A673 (cell line): ENCODE measurements at regions not wholly inside any gene's neighbourhood (a gene's known extent, or its start where the extent isn't known, plus 50 kb on each side); places are given as distances from the start of the nearest gene placed in this dataset.

Experiments
- BruUV-seq: library from RNA; stranded (reverse); fragments of 400-500 nt; replicated peaks from 2 replicates; lab custom pipeline; 2021; lab: Mats Ljungman, UMichigan
- CTCF ChIA-PET: fragments of 300-600 bp; sonication (Branson Sonifier 250); formaldehyde crosslinking; loops from one replicate; lab custom pipeline; 2022; ENCODE audit warnings: antibody characterized with exemption; lab: Charles Lee
- POLR2A ChIA-PET: fragments of 300-600 bp; sonication (Branson Sonifier 250); formaldehyde crosslinking; loops from one replicate; lab custom pipeline; 2022; ENCODE audit warnings: antibody characterized with exemption; ENCODE audit not compliant: low non-redundant PET; lab: Charles Lee
- DNase-seq: peaks from one replicate; pipeline ENCODE4 v3.0.0-alpha.2; 2015; ENCODE audit warnings: low spot score
- H3K27ac ChIP-seq: fragments of 200-600 bp; sonication (generic); 2 replicates; pipeline ENCODE4 v1.5.1; 2016; ENCODE audit warnings: mixed run types, low read depth, mild to moderate bottlenecking, mixed read lengths, antibody characterized with exemption, low read length; ENCODE audit not compliant: poor library complexity, severe bottlenecking
- H3K27me3 ChIP-seq: fragments of 200-600 bp; sonication (generic); replicated peaks from 2 replicates; pipeline ENCODE4 v1.6.1; 2017; ENCODE audit warnings: mixed run types, low read depth, mild to moderate bottlenecking, mixed read lengths, antibody characterized with exemption, low read length; ENCODE audit not compliant: insufficient read depth, poor library complexity
- H3K36me3 ChIP-seq: fragments of 200-600 bp; sonication (generic); 2 replicates; pipeline ENCODE4 v1.6.1; 2016; ENCODE audit warnings: mixed run types, mild to moderate bottlenecking, mixed read lengths, antibody characterized with exemption, low read length; ENCODE audit not compliant: insufficient read depth, poor library complexity, severe bottlenecking
- H3K4me1 ChIP-seq: fragments of 200-600 bp; sonication (generic); 2 replicates; pipeline ENCODE4 v1.6.1; 2017; ENCODE audit warnings: mixed run types, mild to moderate bottlenecking, mixed read lengths, antibody characterized with exemption, low read length; ENCODE audit not compliant: insufficient read depth, poor library complexity, severe bottlenecking
- H3K4me3 ChIP-seq: fragments of 200-600 bp; sonication (generic); 2 replicates; pipeline ENCODE4 v1.5.1; 2016; ENCODE audit warnings: low read depth, mixed run types, mild to moderate bottlenecking, mixed read lengths, low read length; ENCODE audit not compliant: poor library complexity, severe bottlenecking
- H3K9me3 ChIP-seq: fragments of 200-600 bp; sonication (generic); 2 replicates; pipeline ENCODE4 v1.6.1; 2016; ENCODE audit warnings: mixed run types, low read depth, mild to moderate bottlenecking, mixed read lengths, antibody characterized with exemption, low read length; ENCODE audit not compliant: poor library complexity, severe bottlenecking
- CTCF ChIP-seq: fragments of 300-800, 200-600 bp; sonication (generic); conservative IDR thresholded peaks from 2 replicates; pipeline ENCODE4 v1.5.1; 2017; ENCODE audit warnings: low read depth, mild to moderate bottlenecking, antibody characterized with exemption, low read length, moderate library complexity, mixed read lengths
- EZH2 ChIP-seq: fragments of 200-600 bp; sonication (generic); IDR thresholded peaks from 2 replicates; pipeline ENCODE4 v1.6.1; 2017; ENCODE audit warnings: borderline replicate concordance, low read depth, mild to moderate bottlenecking, mixed read lengths, antibody characterized with exemption, low read length; ENCODE audit not compliant: poor library complexity, severe bottlenecking
- intact Hi-C: fragments of 100-400 bp; cut with micrococcal nuclease; formaldehyde crosslinking; loops from one replicate; pipeline ENCODE4 v1.10.0; 2022; ENCODE audit not compliant: unreplicated experiment

GRCh38 chr5:28737682-28738081 lies 1699.3 kb upstream of the CDH9 start:
- Histone ChIP-seq H3K27me3 (no peaks in the 10 kb centered on the region), H3K4me1 (no peaks in the 10 kb centered on the region), H3K9me3 (no peaks in the 10 kb centered on the region), H3K4me3 (no peak overlapping the region), H3K27ac (no peak overlapping the region), H3K36me3 (no peaks in the 10 kb centered on the region)
- no peak for DNase-seq
- intact Hi-C loops = no loop called here
- TF ChIP-seq CTCF = no peak
- TF ChIP-seq EZH2 = no peak
- POLR2A ChIA-PET = no interaction called here
- no TSS peak for BruUV-seq
- CTCF ChIA-PET = no interaction called here

GRCh38 chr5:28737222-28737621 lies 1698.8 kb upstream of the CDH9 start:
- no peak for DNase-seq
- intact Hi-C loops = no loop called here
- Histone ChIP-seq H3K9me3 (no peaks in the 10 kb centered on the region), H3K36me3 (no peaks in the 10 kb centered on the region), H3K27ac (no peak overlapping the region), H3K4me1 (no peaks in the 10 kb centered on the region), H3K27me3 (no peaks in the 10 kb centered on the region), H3K4me3 (no peak overlapping the region)
- CTCF ChIA-PET = no interaction called here
- TF ChIP-seq EZH2 (no peak), CTCF (no peak)
- BruUV-seq = no TSS peak
- POLR2A ChIA-PET = no interaction called here

- POLR2A ChIA-PET = no interaction called here
- H3K9me3 ChIP-seq = no peaks in the 10 kb centered on the region
- H3K4me1 ChIP-seq = no peaks in the 10 kb centered on the region
- no peak overlapping the region for H3K27ac ChIP-seq
- no peaks in the 10 kb centered on the region for H3K27me3 ChIP-seq
- no TSS peak for BruUV-seq
- CTCF ChIA-PET = no interaction called here
- intact Hi-C loops = no loop called here
- DNase-seq = peak; percentile 15
- no peaks in the 10 kb centered on the region for H3K36me3 ChIP-seq
- no peak for TF ChIP-seq EZH2
- no peak overlapping the region for H3K4me3 ChIP-seq
These were observed 1696.0 kb upstream of the CDH9 start for GRCh38 chr5:28734396-28734795.

GRCh38 chr5:28729067-28729466 lies 1690.7 kb upstream of the CDH9 start:
- no peaks in the 10 kb centered on the region for H3K36me3 ChIP-seq
- no peaks in the 10 kb centered on the region for H3K4me1 ChIP-seq
- H3K27ac ChIP-seq = no peak overlapping the region
- DNase-seq = no peak
- BruUV-seq = no TSS peak
- intact Hi-C loops = no loop called here
- H3K4me3 ChIP-seq = no peak overlapping the region
- H3K9me3 ChIP-seq = no peaks in the 10 kb centered on the region
- H3K27me3 ChIP-seq = no peaks in the 10 kb centered on the region
- no peak for TF ChIP-seq EZH2
- TF ChIP-seq CTCF = no peak
- CTCF ChIA-PET = no interaction called here
- POLR2A ChIA-PET = no interaction called here
